ENCODE measurements at regions not wholly inside any gene's neighbourhood (a gene's known extent, or its start where the extent isn't known, plus 50 kb on each side); places are given as distances from the start of the nearest gene placed in this dataset.

DNA sequence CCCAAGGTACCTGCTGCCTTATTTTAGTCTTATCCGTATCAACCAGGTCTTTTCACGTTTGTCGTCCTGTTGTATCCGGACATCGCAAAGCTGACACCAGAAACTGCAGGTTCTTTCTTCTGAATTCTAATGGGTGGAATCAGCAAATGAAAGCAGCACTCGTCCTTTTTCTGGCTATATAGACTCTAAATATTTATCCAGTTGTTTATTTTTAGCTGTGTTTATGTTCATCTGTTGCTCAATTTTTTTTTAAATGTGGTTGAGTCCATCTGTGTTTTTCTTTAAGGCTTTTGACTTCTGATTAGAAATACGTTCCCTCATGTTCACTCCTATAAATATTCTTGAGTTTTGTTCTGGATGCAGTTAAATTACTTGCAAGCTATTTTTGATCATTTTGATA is 831.7 kb downstream of the MTRR start:
- Histone ChIP-seq H3K9me2 (ENCODE audit: insufficient read depth, low read length) (no peaks in the 10 kb centered on the region), H3K9ac (ENCODE audit: low read length) (no peak overlapping the region), H3K27me3 (ENCODE audit: insufficient read depth, low read depth, low read length) (no peaks in the 10 kb centered on the region), H3K79me2 (replicated peaks; ENCODE audit: insufficient read depth, low read length) (no peaks in the 10 kb centered on the region), H3K9me3 (ENCODE audit: low read length) (no peaks in the 10 kb centered on the region), H2AFZ (ENCODE audit: low read depth, low read length) (no peak overlapping the region), H3K36me3 (ENCODE audit: insufficient read depth, low read length) (no peaks in the 10 kb centered on the region), H4K20me1 (ENCODE audit: insufficient read depth) (no peaks in the 10 kb centered on the region), H3K4me3 (ENCODE audit: low read length) (no peak overlapping the region), H3K4me2 (ENCODE audit: low read length) (no peak overlapping the region), H3F3A (ENCODE audit: insufficient read depth, low read length, poor library complexity, severe bottlenecking) (no peaks in the 10 kb centered on the region), H3K27ac (ENCODE audit: low read length) (no peak overlapping the region)
- no peak for TF ChIP-seq EZH2 (IDR thresholded peaks at IDR 0.05; ENCODE audit: borderline replicate concordance, insufficient read depth, low read length, poor library complexity, severe bottlenecking)
- no peak for TF ChIP-seq REST (IDR thresholded peaks at IDR 0.05; ENCODE audit: borderline replicate concordance)
- TF ChIP-seq MXI1 (conservative IDR thresholded peaks at IDR 0.05; ENCODE audit: poor library complexity, severe bottlenecking) = no peak
- no peak for TF ChIP-seq POLR2AphosphoS5 (IDR thresholded peaks at IDR 0.05)
- no peak for TF ChIP-seq EP300 (conservative IDR thresholded peaks at IDR 0.05; ENCODE audit: poor library complexity, severe bottlenecking)
- no peak for TF ChIP-seq RAD21 (conservative IDR thresholded peaks at IDR 0.05)
- no peak for TF ChIP-seq TAF1 (IDR thresholded peaks at IDR 0.05; ENCODE audit: low read depth)
- no peak for TF ChIP-seq CTCF (IDR thresholded peaks at IDR 0.05; ENCODE audit: poor library complexity, severe bottlenecking)
- TF ChIP-seq SMC3 (conservative IDR thresholded peaks at IDR 0.05; ENCODE audit: poor library complexity) = no peak

DNA sequence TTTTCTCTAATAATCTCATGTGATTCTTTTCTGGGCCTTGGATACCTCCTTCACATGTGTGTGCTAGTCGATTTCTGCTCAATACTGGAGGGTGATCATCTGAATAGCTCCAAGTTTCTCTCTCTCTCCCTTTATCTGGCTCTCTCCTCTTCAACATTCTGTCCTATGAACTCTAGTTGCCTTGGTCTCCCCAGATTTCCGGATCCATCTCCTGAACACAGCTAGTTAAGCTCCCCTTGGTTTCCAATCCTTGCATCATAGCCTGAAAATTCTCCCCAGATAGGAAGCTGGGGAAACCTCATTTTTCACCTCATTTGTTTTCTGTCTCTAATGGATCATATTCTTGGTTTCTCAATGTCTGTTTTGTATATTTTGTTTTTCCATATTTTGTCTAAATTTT is 832.3 kb downstream of the MTRR start:
- Histone ChIP-seq H3K4me2 (ENCODE audit: low read length) (no peak overlapping the region), H3K9me2 (ENCODE audit: insufficient read depth, low read length) (no peaks in the 10 kb centered on the region), H4K20me1 (ENCODE audit: insufficient read depth) (no peaks in the 10 kb centered on the region), H3K27me3 (ENCODE audit: insufficient read depth, low read depth, low read length) (no peaks in the 10 kb centered on the region), H3F3A (ENCODE audit: insufficient read depth, low read length, poor library complexity, severe bottlenecking) (no peaks in the 10 kb centered on the region), H3K36me3 (ENCODE audit: insufficient read depth, low read length) (no peaks in the 10 kb centered on the region), H3K79me2 (replicated peaks; ENCODE audit: insufficient read depth, low read length) (no peaks in the 10 kb centered on the region), H2AFZ (ENCODE audit: low read depth, low read length) (no peak overlapping the region), H3K27ac (ENCODE audit: low read length) (no peak overlapping the region), H3K9ac (ENCODE audit: low read length) (no peak overlapping the region), H3K4me3 (ENCODE audit: low read length) (no peak overlapping the region), H3K9me3 (ENCODE audit: low read length) (no peaks in the 10 kb centered on the region)
- TF ChIP-seq TAF1 (IDR thresholded peaks at IDR 0.05; ENCODE audit: low read depth) (no peak), EP300 (conservative IDR thresholded peaks at IDR 0.05; ENCODE audit: poor library complexity, severe bottlenecking) (no peak), EZH2 (IDR thresholded peaks at IDR 0.05; ENCODE audit: borderline replicate concordance, insufficient read depth, low read length, poor library complexity, severe bottlenecking) (no peak)

All from neural cell (in vitro differentiated cells).